HepG2 (cell line): ENCODE measurements at regions not wholly inside any gene's neighbourhood (a gene's known extent, or its start where the extent isn't known, plus 50 kb on each side); places are given as distances from the start of the nearest gene placed in this dataset.
"Not testable (repeated sequence)": the region's sequence is repeated elsewhere in the genome, so short reads cannot be mapped to it uniquely, and the experiment has no call there.

ENCODE experiments used
- ATAC-seq: fragments of 200-7000 bp; cut with Tn5 transposase; 3 replicates; pipeline ENCODE4 v1.9.1; 2020; ENCODE audit warnings: mild to moderate bottlenecking, moderate library complexity
- BruUV-seq: library from RNA; stranded (reverse); fragments of 400-500 nt; replicated peaks from 2 replicates; lab custom pipeline; 2021; lab: Mats Ljungman, UMichigan
- CTCF ChIA-PET: fragments of 300-600 bp; formaldehyde crosslinking; extraction: SDS; loops from one replicate; lab custom pipeline; 2021; ENCODE audit warnings: low total read pairs, inconsistent platforms, low intra/inter-chr PET ratio; lab: Yijun Ruan, JAX
- POLR2A ChIA-PET: fragments of 350-600 bp; sonication (Branson Sonifier 250); formaldehyde crosslinking; loops from one replicate; lab custom pipeline; 2020; ENCODE audit warnings: antibody characterized with exemption, inconsistent platforms; lab: Yijun Ruan, JAX
- DNase-seq: peaks from one replicate; pipeline ENCODE4 v3.0.0-alpha.2; 2015; ENCODE audit warnings: low spot score
- FAIRE-seq: peaks from 3 replicates; lab custom pipeline; 2011; peaks lifted over from hg19 to GRCh38; lab: Jason Lieb, UNC
- H2AFZ ChIP-seq: one replicate; pipeline ENCODE4 v1.6.1; 2011; ENCODE audit warnings: low read length, inconsistent platforms
- H3K27ac ChIP-seq: fragments of 300-600 bp; 3 replicates; pipeline ENCODE4 v1.8.0; 2011; ENCODE audit warnings: mixed run types, mild to moderate bottlenecking, mixed read lengths, low read length, inconsistent platforms; ENCODE audit not compliant: insufficient read depth; ENCODE audit errors: extremely low read length
- H3K27me3 ChIP-seq, 2 experiments: fragments of 200-600 bp in 1 of 2; 2 replicates in 1 of 2; 3 replicates in 1 of 2; pipeline versions ENCODE4 v1.6.0 to v1.8.0; 2011; ENCODE audit warnings: low read length in 2 of 2, mild to moderate bottlenecking in 2 of 2, moderate library complexity in 2 of 2, inconsistent platforms in 1 of 2; ENCODE audit not compliant: insufficient read depth in 2 of 2, control insufficient read depth in 1 of 2
- H3K36me3 ChIP-seq, 2 experiments: fragments of 200-600 bp in 1 of 2; replicated peaks in 1 of 2; 2 replicates in 1 of 2; 3 replicates in 1 of 2; pipeline versions ENCODE4 v1.5.1 to v1.8.0; 2011; ENCODE audit warnings: low read length in 2 of 2, inconsistent platforms in 1 of 2; ENCODE audit not compliant: insufficient read depth in 2 of 2, control insufficient read depth in 1 of 2
- H3K4me1 ChIP-seq: 2 replicates; pipeline ENCODE4 v1.5.1; 2012; ENCODE audit warnings: low read length, inconsistent platforms; ENCODE audit not compliant: insufficient read depth
- H3K4me2 ChIP-seq: 2 replicates; pipeline ENCODE4 v1.6.0; 2011; ENCODE audit warnings: low read depth, low read length, inconsistent platforms
- H3K4me3 ChIP-seq, 3 experiments: fragments of 200-600 bp in 1 of 3; sonication (generic), shearing (Covaris generic) in 1 of 3; replicated peaks in 1 of 3; 2 replicates each; pipeline ENCODE4 v1.5.1; 2011 to 2016; ENCODE audit warnings: low read length in 3 of 3, inconsistent platforms in 2 of 3, low read depth in 2 of 3, mild to moderate bottlenecking in 2 of 3, control low read depth in 1 of 3, mixed read lengths in 1 of 3; ENCODE audit not compliant: insufficient read depth in 1 of 3
- H3K79me2 ChIP-seq: one replicate; pipeline ENCODE4 v1.6.1; 2011; ENCODE audit warnings: low read length, inconsistent platforms; ENCODE audit not compliant: insufficient read depth
- H3K9ac ChIP-seq: 2 replicates; pipeline ENCODE4 v1.6.0; 2011; ENCODE audit warnings: mild to moderate bottlenecking, low read depth, low read length, inconsistent platforms; ENCODE audit not compliant: insufficient read depth
- H3K9me3 ChIP-seq: 2 replicates; pipeline ENCODE4 v1.5.1; 2012; ENCODE audit warnings: mild to moderate bottlenecking, low read length
- H4K20me1 ChIP-seq: 2 replicates; pipeline ENCODE4 v1.6.0; 2011; ENCODE audit warnings: inconsistent platforms, mild to moderate bottlenecking, low read length, moderate library complexity; ENCODE audit not compliant: insufficient read depth
- HMGXB3 ChIP-seq: sonication (generic); formaldehyde crosslinking; IDR thresholded peaks from 2 replicates; pipeline ENCODE4 v1.4.0; 2020; ENCODE audit warnings: missing genetic modification reagents, borderline replicate concordance
- IKZF4 ChIP-seq: sonication (generic); formaldehyde crosslinking; IDR thresholded peaks from 2 replicates; pipeline ENCODE4 v1.5.1; 2020; ENCODE audit warnings: borderline replicate concordance, mild to moderate bottlenecking, low read depth, missing genetic modification reagents; ENCODE audit errors: not compliant biosample characterization
- RELA ChIP-seq: sonication (generic); formaldehyde crosslinking; IDR thresholded peaks from 2 replicates; pipeline ENCODE4 v1.4.0; 2020; ENCODE audit warnings: missing genetic modification reagents
- RNF2 ChIP-seq: fragments of 450-650 bp; conservative IDR thresholded peaks from 2 replicates; pipeline ENCODE4 v1.6.1; 2016; ENCODE audit warnings: low read depth
- ZMYM2 ChIP-seq: sonication (generic); formaldehyde crosslinking; IDR thresholded peaks from 2 replicates; pipeline ENCODE4 v1.8.0; 2022; ENCODE audit warnings: mild to moderate bottlenecking, missing genetic modification reagents
- ZNF224 ChIP-seq: sonication (generic); formaldehyde crosslinking; IDR thresholded peaks from 2 replicates; pipeline ENCODE4 v1.5.0; 2020; ENCODE audit warnings: mild to moderate bottlenecking, missing genetic modification reagents
- ZNF790 ChIP-seq: sonication (generic); formaldehyde crosslinking; IDR thresholded peaks from 2 replicates; pipeline ENCODE4 v1.8.0; 2022; ENCODE audit warnings: missing genetic modification reagents, mild to moderate bottlenecking, borderline replicate concordance
- ZSCAN29 ChIP-seq: sonication (generic); formaldehyde crosslinking; conservative IDR thresholded peaks from 2 replicates; pipeline ENCODE4 v1.4.0; 2020; ENCODE audit warnings: mild to moderate bottlenecking, missing genetic modification reagents
- WGBS: methylation state at CpG from one replicate; pipeline ENCODE4 v1.1.6; 2017; ENCODE audit warnings: low lambda C conversion rate; 5-methylcytosine and 5-hydroxymethylcytosine counted together
- in situ Hi-C: cut with HindIII; loops from 2 replicates; pipeline ENCODE4 v1.10.0; 2017; ENCODE audit warnings: low pct_unique_long_range_greater_than_20kb; ENCODE audit not compliant: extremely low pct_ligation_motif_present
- intact Hi-C: fragments of 100-400 bp; cut with micrococcal nuclease; formaldehyde crosslinking; loops from one replicate; pipeline ENCODE4 v1.10.0; 2022; ENCODE audit not compliant: unreplicated experiment
- TF ChIP-seq, protein P1 (sequence below): IDR thresholded peaks from 2 replicates; pipeline ENCODE4 v1.6.1; 2016; ENCODE audit warnings: low read depth

DNA sequence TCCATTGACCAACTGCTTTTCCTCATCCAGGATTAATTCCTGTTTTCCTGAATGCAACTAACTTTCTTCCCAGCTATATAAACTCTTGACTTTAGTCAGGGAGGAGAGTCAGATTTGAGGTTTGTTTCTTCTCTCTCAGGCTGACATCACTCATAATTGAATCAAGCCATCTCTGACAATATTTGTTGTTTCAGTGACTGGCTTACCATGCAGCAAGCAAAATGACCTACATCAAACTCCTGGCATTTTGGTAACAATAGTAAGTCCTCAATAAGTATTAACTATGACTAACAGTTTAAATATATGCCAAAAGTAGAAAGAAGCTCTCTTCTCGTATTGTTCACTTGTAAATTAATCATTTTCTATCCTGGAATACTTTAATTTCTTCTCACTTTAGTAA lies 625.7 kb upstream of the KCND2 start:
- no peaks in the 10 kb centered on the region for H3K4me1 ChIP-seq
- ATAC-seq (no peak), DNase-seq (no peak), FAIRE-seq (no peak)
- H3K9me3 ChIP-seq, result peaks cover 7% of the 10 kb centered on the region
- intact Hi-C loops (no loop called here), in situ Hi-C loops (no loop called here)
- no peaks in the 10 kb centered on the region for H3K79me2 ChIP-seq
- H4K20me1 ChIP-seq, result no peaks in the 10 kb centered on the region
- H3K4me3 ChIP-seq, result no peak overlapping the region
- TF ChIP-seq ZSCAN29 (CRISPR knock-in tag) (no peak), HMGXB3 (CRISPR knock-in tag) (no peak), ZNF224 (CRISPR knock-in tag) (no peak), IKZF4 (CRISPR knock-in tag) (no peak), ZNF790 (CRISPR knock-in tag) (no peak), RNF2 (no peak), ZMYM2 (CRISPR knock-in tag) (no peak), RELA (CRISPR knock-in tag) (no peak)
- TF ChIP-seq, protein P1, sequence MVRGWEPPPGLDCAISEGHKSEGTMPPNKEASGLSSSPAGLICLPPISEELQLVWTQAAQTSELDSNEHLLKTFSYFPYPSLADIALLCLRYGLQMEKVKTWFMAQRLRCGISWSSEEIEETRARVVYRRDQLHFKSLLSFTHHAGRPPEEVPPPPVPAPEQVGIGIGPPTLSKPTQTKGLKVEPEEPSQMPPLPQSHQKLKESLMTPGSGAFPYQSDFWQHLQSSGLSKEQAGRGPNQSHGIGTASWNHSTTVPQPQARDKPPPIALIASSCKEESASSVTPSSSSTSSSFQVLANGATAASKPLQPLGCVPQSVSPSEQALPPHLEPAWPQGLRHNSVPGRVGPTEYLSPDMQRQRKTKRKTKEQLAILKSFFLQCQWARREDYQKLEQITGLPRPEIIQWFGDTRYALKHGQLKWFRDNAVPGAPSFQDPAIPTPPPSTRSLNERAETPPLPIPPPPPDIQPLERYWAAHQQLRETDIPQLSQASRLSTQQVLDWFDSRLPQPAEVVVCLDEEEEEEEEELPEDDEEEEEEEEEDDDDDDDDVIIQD, result no peak
- H2AFZ ChIP-seq, result no peak overlapping the region
- ChIA-PET POLR2A (no interaction called here), CTCF (no interaction called here)
- no peaks in the 10 kb centered on the region for H3K27me3 ChIP-seq
- no TSS peak for BruUV-seq
- no peaks in the 10 kb centered on the region for H3K36me3 ChIP-seq
- no peak overlapping the region for H3K27ac ChIP-seq
- no peak overlapping the region for H3K9ac ChIP-seq
- 7% methylated on average over 1 of the region's 1 CpG for WGBS
- no peak overlapping the region for H3K4me2 ChIP-seq

- H3K4me2 ChIP-seq, H3K36me3 ChIP-seq, H3K4me3 ChIP-seq, intact Hi-C loops, BruUV-seq, H2AFZ ChIP-seq, H3K9me3 ChIP-seq, CTCF ChIA-PET, H3K4me1 ChIP-seq, H3K27me3 ChIP-seq, H4K20me1 ChIP-seq, DNase-seq, POLR2A ChIA-PET, ATAC-seq, H3K27ac ChIP-seq, H3K9ac ChIP-seq, FAIRE-seq, in situ Hi-C loops, H3K79me2 ChIP-seq: not testable (repeated sequence)
- 7% methylated on average over 3 of the region's 3 CpGs for WGBS
Observed at GRCh38 chr7:119648752-119649151, 624.2 kb upstream of the KCND2 start.
